Left forelimb (tissue), 1 donor: ENCODE measurements at regions not wholly inside any gene's neighbourhood (a gene's known extent, or its start where the extent isn't known, plus 50 kb on each side); places are given as distances from the start of the nearest gene placed in this dataset.
"Not testable (repeated sequence)": the region's sequence is repeated elsewhere in the genome, so short reads cannot be mapped to it uniquely, and the experiment has no call there.

ENCODE experiments used
- DNase-seq: peaks from one replicate; pipeline ENCODE4 v3.0.0-alpha.2; 2018; ENCODE audit warnings: low spot score

GRCh38 chr18:34480162-34480700, 229.9 kb upstream of the DTNA start:
- DNase-seq: no peak

- DNase-seq: no peak
Observed at GRCh38 chr18:34482204-34482603, 227.9 kb upstream of the DTNA start.

GRCh38 chr18:34483198-34483597, 226.9 kb upstream of the DTNA start:
- no peak for DNase-seq

GRCh38 chr18:34491719-34492118, 218.4 kb upstream of the DTNA start:
- no peak for DNase-seq

- no peak for DNase-seq
Observed at GRCh38 chr18:34492652-34493051, 217.4 kb upstream of the DTNA start.

GRCh38 chr18:34493099-34493544, 217.0 kb upstream of the DTNA start:
- peak; percentile 72 for DNase-seq

GRCh38 chr18:34493566-34494358, 216.3 kb upstream of the DTNA start:
- no peak for DNase-seq

- DNase-seq: no peak
Observed at GRCh38 chr18:34494359-34494696, 215.8 kb upstream of the DTNA start.

GRCh38 chr18:34495506-34495905, 214.6 kb upstream of the DTNA start:
- DNase-seq: no peak

GRCh38 chr18:34501553-34501952, 208.5 kb upstream of the DTNA start:
- DNase-seq: no peak

- no peak for DNase-seq
Observed at GRCh38 chr18:34506198-34506597, 203.9 kb upstream of the DTNA start.

GRCh38 chr18:34509163-34509562, 200.9 kb upstream of the DTNA start:
- no peak for DNase-seq

- DNase-seq: no peak
Observed at GRCh38 chr18:34509879-34510586, 200.1 kb upstream of the DTNA start.

GRCh38 chr18:34510926-34511325, 199.2 kb upstream of the DTNA start:
- DNase-seq: no peak

GRCh38 chr18:34511435-34511834, 198.7 kb upstream of the DTNA start:
- no peak for DNase-seq

- DNase-seq: no peak
Observed at GRCh38 chr18:34511879-34512278, 198.2 kb upstream of the DTNA start.

GRCh38 chr18:34514238-34514637, 195.9 kb upstream of the DTNA start:
- DNase-seq: no peak

- no peak for DNase-seq
Observed at GRCh38 chr18:34514957-34515356, 195.1 kb upstream of the DTNA start.

- DNase-seq: not testable (repeated sequence)
Observed at GRCh38 chr18:34516355-34516754, 193.7 kb upstream of the DTNA start.

GRCh38 chr18:34516996-34517395, 193.1 kb upstream of the DTNA start:
- DNase-seq: not testable (repeated sequence)

GRCh38 chr18:34521040-34521439, 189.1 kb upstream of the DTNA start:
- DNase-seq: no peak

- no peak for DNase-seq
Observed at GRCh38 chr18:34522603-34523002, 187.5 kb upstream of the DTNA start.

- DNase-seq: no peak
Observed at GRCh38 chr18:34525244-34525643, 184.9 kb upstream of the DTNA start.
